ENCODE measurements at regions not wholly inside any gene's neighbourhood (a gene's known extent, or its start where the extent isn't known, plus 50 kb on each side); places are given as distances from the start of the nearest gene placed in this dataset.

DNA sequence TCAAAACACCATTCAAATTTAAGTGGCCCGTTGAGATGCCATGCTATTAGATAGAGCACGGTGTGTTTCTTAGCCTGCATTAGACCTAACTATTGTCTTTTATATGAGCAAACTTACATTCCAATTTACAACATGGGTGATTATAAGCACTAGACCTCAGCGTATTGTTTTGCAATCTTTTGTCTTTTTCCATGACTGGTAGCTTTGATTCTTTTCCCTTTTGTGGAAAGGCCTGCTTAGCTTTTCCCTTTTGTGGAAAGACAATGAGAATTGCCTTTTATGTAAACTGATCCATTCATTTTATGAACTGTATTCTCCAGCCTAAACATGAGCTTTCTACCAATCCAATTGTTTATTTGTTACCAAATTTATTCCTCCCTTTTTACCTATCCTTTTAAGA is 823.1 kb downstream of the CCSER2 start:
- TF ChIP-seq SUZ12 (IDR thresholded peaks at IDR 0.05): no peak
- no peak for TF ChIP-seq CTBP1 (IDR thresholded peaks at IDR 0.05; ENCODE audit: borderline replicate concordance)
- TF ChIP-seq ARNT (IDR thresholded peaks at IDR 0.05): no peak
- no peak for TF ChIP-seq NFRKB (IDR thresholded peaks at IDR 0.05)
- TF ChIP-seq TARDBP (IDR thresholded peaks at IDR 0.05): no peak
- no peak for TF ChIP-seq FOXK2 (IDR thresholded peaks at IDR 0.05)
- TF ChIP-seq SP1 (IDR thresholded peaks at IDR 0.05): no peak
- TF ChIP-seq BHLHE40 (IDR thresholded peaks at IDR 0.05; ENCODE audit: borderline replicate concordance): no peak
- no peak for TF ChIP-seq FOXM1 (IDR thresholded peaks at IDR 0.05; ENCODE audit: borderline replicate concordance)
- TF ChIP-seq ELF4 (IDR thresholded peaks at IDR 0.05): no peak
- no peak for TF ChIP-seq L3MBTL2 (conservative IDR thresholded peaks at IDR 0.05)

All from HEK293T (cell line).